ENCODE measurements at regions not wholly inside any gene's neighbourhood (a gene's known extent, or its start where the extent isn't known, plus 50 kb on each side); places are given as distances from the start of the nearest gene placed in this dataset.

GRCh38 chr10:113463083-113463482 is 89.8 kb upstream of the HABP2 start:
- TF ChIP-seq CTCF (IDR thresholded peaks at IDR 0.05), result no peak
- TF ChIP-seq POLR2A (IDR thresholded peaks at IDR 0.05), result no peak

Measured in right lobe of liver (tissue), 4 donors.